ENCODE measurements at regions not wholly inside any gene's neighbourhood (a gene's known extent, or its start where the extent isn't known, plus 50 kb on each side); places are given as distances from the start of the nearest gene placed in this dataset.
"Not testable (repeated sequence)": the region's sequence is repeated elsewhere in the genome, so short reads cannot be mapped to it uniquely, and the experiment has no call there.

GRCh38 chr4:110357521-110357920 lies 118.4 kb upstream of the ENPEP start:
- Histone ChIP-seq H2AFZ (ENCODE audit: low read length) (no peak overlapping the region), H3K9me3 (ENCODE audit: low read length) (no peaks in the 10 kb centered on the region), H3K27ac (ENCODE audit: low read length) (no peak overlapping the region), H3K36me3 (ENCODE audit: insufficient read depth, low read length) (no peaks in the 10 kb centered on the region), H3K9me2 (replicated peaks; ENCODE audit: insufficient read depth, low read length) (no peaks in the 10 kb centered on the region), H3K4me1 (ENCODE audit: low read length) (no peaks in the 10 kb centered on the region), H4K20me1 (ENCODE audit: insufficient read depth, low read depth, low read length) (no peaks in the 10 kb centered on the region), H3K4me2 (ENCODE audit: low read depth, low read length, poor library complexity, severe bottlenecking) (no peak overlapping the region), H3K79me2 (ENCODE audit: low read length) (no peaks in the 10 kb centered on the region), H3K9ac (ENCODE audit: low read length) (no peak overlapping the region), H3K4me3 (ENCODE audit: low read length) (no peak overlapping the region), H3K27me3 (ENCODE audit: low read length) (no peaks in the 10 kb centered on the region)
- no peak for DNase-seq

- no peaks in the 10 kb centered on the region for H3K36me3 ChIP-seq (ENCODE audit: insufficient read depth, low read length)
- H3K27me3 ChIP-seq (ENCODE audit: low read length), result no peaks in the 10 kb centered on the region
- no peaks in the 10 kb centered on the region for H3K4me1 ChIP-seq (ENCODE audit: low read length)
- no peaks in the 10 kb centered on the region for H3K9me3 ChIP-seq (ENCODE audit: low read length)
- no peaks in the 10 kb centered on the region for H4K20me1 ChIP-seq (ENCODE audit: insufficient read depth, low read depth, low read length)
- H3K4me3 ChIP-seq (ENCODE audit: low read length), result no peak overlapping the region
- no peak overlapping the region for H3K27ac ChIP-seq (ENCODE audit: low read length)
- no peaks in the 10 kb centered on the region for H3K9me2 ChIP-seq (replicated peaks; ENCODE audit: insufficient read depth, low read length)
- no peak overlapping the region for H3K4me2 ChIP-seq (ENCODE audit: low read depth, low read length, poor library complexity, severe bottlenecking)
- no peak overlapping the region for H3K9ac ChIP-seq (ENCODE audit: low read length)
- H3K79me2 ChIP-seq (ENCODE audit: low read length), result no peaks in the 10 kb centered on the region
- no peak for DNase-seq
- no peak overlapping the region for H2AFZ ChIP-seq (ENCODE audit: low read length)
Observed at GRCh38 chr4:110354460-110354859, 121.5 kb upstream of the ENPEP start.

GRCh38 chr4:110352670-110353442 lies 123.1 kb upstream of the ENPEP start:
- H3K9me3 ChIP-seq (ENCODE audit: low read length), result no peaks in the 10 kb centered on the region
- no peak overlapping the region for H3K9ac ChIP-seq (ENCODE audit: low read length)
- H3K36me3 ChIP-seq (ENCODE audit: insufficient read depth, low read length), result no peaks in the 10 kb centered on the region
- no peak for DNase-seq
- H4K20me1 ChIP-seq (ENCODE audit: insufficient read depth, low read depth, low read length), result no peaks in the 10 kb centered on the region
- H3K4me2 ChIP-seq (ENCODE audit: low read depth, low read length, poor library complexity, severe bottlenecking), result no peak overlapping the region
- H3K9me2 ChIP-seq (replicated peaks; ENCODE audit: insufficient read depth, low read length), result no peaks in the 10 kb centered on the region
- H3K79me2 ChIP-seq (ENCODE audit: low read length), result no peaks in the 10 kb centered on the region
- no peak overlapping the region for H2AFZ ChIP-seq (ENCODE audit: low read length)
- H3K27ac ChIP-seq (ENCODE audit: low read length), result no peak overlapping the region
- H3K4me1 ChIP-seq (ENCODE audit: low read length), result no peaks in the 10 kb centered on the region
- no peak overlapping the region for H3K4me3 ChIP-seq (ENCODE audit: low read length)
- H3K27me3 ChIP-seq (ENCODE audit: low read length), result no peaks in the 10 kb centered on the region

- H3K27ac ChIP-seq (ENCODE audit: low read length), result no peak overlapping the region
- no peak overlapping the region for H2AFZ ChIP-seq (ENCODE audit: low read length)
- no peaks in the 10 kb centered on the region for H4K20me1 ChIP-seq (ENCODE audit: insufficient read depth, low read depth, low read length)
- H3K9me3 ChIP-seq (ENCODE audit: low read length), result no peaks in the 10 kb centered on the region
- H3K4me2 ChIP-seq (ENCODE audit: low read depth, low read length, poor library complexity, severe bottlenecking), result no peak overlapping the region
- H3K9ac ChIP-seq (ENCODE audit: low read length), result no peak overlapping the region
- no peaks in the 10 kb centered on the region for H3K9me2 ChIP-seq (replicated peaks; ENCODE audit: insufficient read depth, low read length)
- no peaks in the 10 kb centered on the region for H3K27me3 ChIP-seq (ENCODE audit: low read length)
- H3K79me2 ChIP-seq (ENCODE audit: low read length), result no peaks in the 10 kb centered on the region
- no peaks in the 10 kb centered on the region for H3K4me1 ChIP-seq (ENCODE audit: low read length)
- no peak overlapping the region for H3K4me3 ChIP-seq (ENCODE audit: low read length)
- H3K36me3 ChIP-seq (ENCODE audit: insufficient read depth, low read length), result no peaks in the 10 kb centered on the region
- DNase-seq, result no peak
Observed at GRCh38 chr4:110348711-110349383, 127.1 kb upstream of the ENPEP start.

- Histone ChIP-seq H3K9me2 (replicated peaks; ENCODE audit: insufficient read depth, low read length) (no peaks in the 10 kb centered on the region), H3K27ac (ENCODE audit: low read length) (no peak overlapping the region), H3K9ac (ENCODE audit: low read length) (no peak overlapping the region), H3K4me3 (ENCODE audit: low read length) (no peak overlapping the region), H4K20me1 (ENCODE audit: insufficient read depth, low read depth, low read length) (no peaks in the 10 kb centered on the region), H3K27me3 (ENCODE audit: low read length) (no peaks in the 10 kb centered on the region), H3K36me3 (ENCODE audit: insufficient read depth, low read length) (no peaks in the 10 kb centered on the region), H2AFZ (ENCODE audit: low read length) (no peak overlapping the region), H3K79me2 (ENCODE audit: low read length) (no peaks in the 10 kb centered on the region), H3K9me3 (ENCODE audit: low read length) (no peaks in the 10 kb centered on the region), H3K4me2 (ENCODE audit: low read depth, low read length, poor library complexity, severe bottlenecking) (no peak overlapping the region), H3K4me1 (ENCODE audit: low read length) (no peaks in the 10 kb centered on the region)
- no peak for DNase-seq
Observed at GRCh38 chr4:110347805-110348204, 128.2 kb upstream of the ENPEP start.

GRCh38 chr4:110344165-110344564 lies 131.8 kb upstream of the ENPEP start:
- H3K27ac ChIP-seq (ENCODE audit: low read length), result no peak overlapping the region
- H3K9me3 ChIP-seq (ENCODE audit: low read length), result no peaks in the 10 kb centered on the region
- H3K4me3 ChIP-seq (ENCODE audit: low read length), result no peak overlapping the region
- H4K20me1 ChIP-seq (ENCODE audit: insufficient read depth, low read depth, low read length), result no peaks in the 10 kb centered on the region
- DNase-seq, result no peak
- H3K9me2 ChIP-seq (replicated peaks; ENCODE audit: insufficient read depth, low read length), result no peaks in the 10 kb centered on the region
- H3K79me2 ChIP-seq (ENCODE audit: low read length), result no peaks in the 10 kb centered on the region
- H3K4me2 ChIP-seq (ENCODE audit: low read depth, low read length, poor library complexity, severe bottlenecking), result no peak overlapping the region
- H3K36me3 ChIP-seq (ENCODE audit: insufficient read depth, low read length), result no peaks in the 10 kb centered on the region
- H3K9ac ChIP-seq (ENCODE audit: low read length), result no peak overlapping the region
- no peaks in the 10 kb centered on the region for H3K27me3 ChIP-seq (ENCODE audit: low read length)
- no peaks in the 10 kb centered on the region for H3K4me1 ChIP-seq (ENCODE audit: low read length)
- H2AFZ ChIP-seq (ENCODE audit: low read length), result no peak overlapping the region

GRCh38 chr4:110343534-110343933 lies 132.4 kb upstream of the ENPEP start:
- Histone ChIP-seq H3K9ac (ENCODE audit: low read length) (no peak overlapping the region), H3K4me3 (ENCODE audit: low read length) (no peak overlapping the region), H3K27ac (ENCODE audit: low read length) (no peak overlapping the region), H4K20me1 (ENCODE audit: insufficient read depth, low read depth, low read length) (no peaks in the 10 kb centered on the region), H3K27me3 (ENCODE audit: low read length) (no peaks in the 10 kb centered on the region), H3K9me3 (ENCODE audit: low read length) (no peaks in the 10 kb centered on the region), H2AFZ (ENCODE audit: low read length) (no peak overlapping the region), H3K4me1 (ENCODE audit: low read length) (no peaks in the 10 kb centered on the region), H3K79me2 (ENCODE audit: low read length) (no peaks in the 10 kb centered on the region), H3K9me2 (replicated peaks; ENCODE audit: insufficient read depth, low read length) (no peaks in the 10 kb centered on the region), H3K36me3 (ENCODE audit: insufficient read depth, low read length) (no peaks in the 10 kb centered on the region), H3K4me2 (ENCODE audit: low read depth, low read length, poor library complexity, severe bottlenecking) (no peak overlapping the region)
- DNase-seq, result no peak

GRCh38 chr4:110341118-110341517 lies 134.8 kb upstream of the ENPEP start:
- H2AFZ ChIP-seq (ENCODE audit: low read length); H3K9me2 ChIP-seq (replicated peaks; ENCODE audit: insufficient read depth, low read length); H3K27me3 ChIP-seq (ENCODE audit: low read length); H3K36me3 ChIP-seq (ENCODE audit: insufficient read depth, low read length); H3K4me1 ChIP-seq (ENCODE audit: low read length); H3K27ac ChIP-seq (ENCODE audit: low read length); H3K9me3 ChIP-seq (ENCODE audit: low read length); H3K4me3 ChIP-seq (ENCODE audit: low read length); H4K20me1 ChIP-seq (ENCODE audit: insufficient read depth, low read depth, low read length); H3K9ac ChIP-seq (ENCODE audit: low read length); DNase-seq; H3K4me2 ChIP-seq (ENCODE audit: low read depth, low read length, poor library complexity, severe bottlenecking); H3K79me2 ChIP-seq (ENCODE audit: low read length): not testable (repeated sequence)
